Glomerular endothelial cell (primary cell): ENCODE measurements at regions not wholly inside any gene's neighbourhood (a gene's known extent, or its start where the extent isn't known, plus 50 kb on each side); places are given as distances from the start of the nearest gene placed in this dataset.
"Not testable (repeated sequence)": the region's sequence is repeated elsewhere in the genome, so short reads cannot be mapped to it uniquely, and the experiment has no call there.

Experiments
- DNase-seq: peaks from one replicate; pipeline ENCODE4 v3.0.0-alpha.2; 2011; ENCODE audit warnings: low read depth, low spot score; ENCODE audit errors: extremely low read depth

DNA sequence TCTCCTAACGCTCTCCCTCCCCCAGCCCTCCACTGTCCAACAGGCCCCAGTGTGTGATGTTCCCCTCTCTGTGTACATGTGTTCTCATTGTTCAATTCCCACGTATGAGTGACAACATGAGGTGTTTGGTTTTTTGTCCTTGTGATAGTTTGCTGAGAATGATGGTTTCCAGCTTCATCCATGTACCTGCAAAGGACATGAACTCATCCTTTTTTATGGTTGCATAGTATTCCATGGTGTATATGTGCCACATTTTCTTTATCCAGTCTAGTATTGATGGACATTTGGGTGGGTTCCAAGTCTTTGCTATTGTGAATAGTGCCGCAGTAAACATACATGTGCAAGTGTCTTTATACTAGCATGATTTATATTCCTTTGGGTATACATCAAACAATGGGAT lies 347.4 kb downstream of the MAGEE1 start:
- DNase-seq: not testable (repeated sequence)

DNA sequence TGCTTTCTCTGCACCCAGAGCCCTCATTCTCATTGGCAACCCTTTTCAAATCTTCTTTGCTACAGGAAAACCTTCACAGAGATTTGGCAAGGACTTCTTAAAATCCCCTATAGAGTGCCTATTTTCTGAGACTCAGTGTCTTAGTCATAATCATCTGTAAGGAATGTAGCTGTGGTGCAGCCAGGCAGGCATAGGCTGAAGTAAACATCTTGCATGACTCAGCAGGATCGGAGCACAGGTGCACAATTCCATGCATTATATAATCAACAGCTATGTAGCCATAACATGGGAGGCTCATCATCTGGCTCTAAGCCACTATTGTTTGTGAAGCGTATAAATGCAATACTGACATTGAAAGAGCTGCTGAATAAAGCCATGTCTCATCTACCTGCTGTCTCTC lies 368.8 kb downstream of the MAGEE1 start:
- no peak for DNase-seq

DNA sequence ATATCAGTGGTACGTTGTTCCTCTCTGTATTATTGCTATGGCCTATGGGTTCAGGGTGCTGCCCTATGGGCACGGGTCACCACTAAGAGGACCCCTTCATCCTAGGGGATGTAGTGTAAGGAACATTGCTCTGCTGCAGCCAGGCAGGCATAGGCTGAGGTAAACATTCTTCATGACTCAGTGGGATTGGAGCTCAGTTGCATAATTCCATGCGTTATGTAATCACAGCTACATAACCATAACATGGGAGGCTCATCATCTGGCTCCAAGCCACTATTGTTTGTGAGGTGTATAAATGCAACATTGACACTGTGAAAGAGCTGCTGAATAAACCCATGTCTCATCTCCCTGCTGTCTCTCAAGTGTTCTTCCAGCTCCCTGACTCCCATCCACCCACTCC lies 375.2 kb downstream of the MAGEE1 start:
- no peak for DNase-seq

GRCh38 chrX:76815754-76816153 lies 388.2 kb downstream of the MAGEE1 start:
- no peak for DNase-seq

GRCh38 chrX:76817279-76817678 lies 389.8 kb downstream of the MAGEE1 start:
- not testable (repeated sequence) for DNase-seq

DNA sequence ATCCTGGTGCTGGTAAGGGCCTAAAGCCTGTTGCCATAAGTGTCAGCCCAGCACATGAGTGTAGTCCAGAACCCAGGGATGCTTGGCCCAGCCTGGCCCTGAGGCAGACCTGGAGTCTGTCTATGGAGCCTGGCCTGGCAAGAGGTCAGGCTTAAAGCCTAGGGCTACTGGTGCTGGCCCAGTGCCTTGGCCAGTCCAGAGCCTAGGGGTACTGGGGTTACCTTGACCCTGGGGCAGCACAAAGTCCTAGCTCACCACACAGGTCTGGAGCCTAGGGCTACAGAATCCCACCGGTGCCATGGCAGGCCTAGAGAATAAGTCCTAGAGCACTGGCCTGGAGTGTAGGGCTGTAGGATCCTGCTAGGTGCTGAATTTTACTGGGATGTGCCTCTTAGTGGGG lies 393.8 kb downstream of the MAGEE1 start:
- no peak for DNase-seq

DNA sequence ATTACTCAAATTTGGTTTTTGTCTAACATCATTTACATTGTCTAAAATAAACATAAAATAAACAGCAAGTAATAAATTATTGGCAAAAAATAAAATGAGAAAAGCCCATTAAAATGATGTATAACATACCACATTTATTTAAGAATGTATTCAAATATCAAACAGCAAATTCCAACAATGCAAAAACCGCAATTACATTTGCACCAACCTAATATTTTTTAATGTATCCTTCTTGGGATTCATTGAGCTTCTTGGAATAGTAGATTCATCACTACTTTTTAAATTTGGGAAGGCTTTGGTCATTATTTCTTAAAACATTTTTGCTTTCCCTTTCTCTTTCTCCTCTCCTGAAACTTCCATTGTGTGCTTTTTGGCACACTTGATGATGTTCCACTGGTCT lies 400.2 kb downstream of the MAGEE1 start:
- DNase-seq: no peak

- DNase-seq: not testable (repeated sequence)
Measured at GRCh38 chrX:76840902-76841301, 413.4 kb downstream of the MAGEE1 start.

DNA sequence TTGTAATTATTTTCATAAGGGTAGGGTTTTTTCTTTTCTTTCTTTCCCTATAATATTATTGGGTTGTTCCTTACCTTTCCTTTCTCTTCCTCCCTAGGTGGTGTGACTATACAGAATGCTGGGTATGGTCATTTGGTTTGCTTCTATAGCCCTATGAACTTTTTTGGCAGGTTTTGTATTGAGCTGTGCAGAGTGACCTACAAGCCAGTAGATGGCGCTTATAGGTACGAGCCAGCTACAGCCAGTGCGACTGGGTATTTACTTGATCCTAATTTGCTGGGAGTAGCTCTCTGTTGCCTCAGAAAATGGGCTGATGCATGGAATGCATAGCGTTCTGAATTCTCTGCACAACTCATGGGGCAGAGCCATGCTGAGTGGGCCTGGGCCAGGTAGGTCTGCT lies 423.3 kb downstream of the MAGEE1 start:
- DNase-seq: no peak

- no peak for DNase-seq
Measured at GRCh38 chrX:76862509-76862908, 435.0 kb downstream of the MAGEE1 start.

DNA sequence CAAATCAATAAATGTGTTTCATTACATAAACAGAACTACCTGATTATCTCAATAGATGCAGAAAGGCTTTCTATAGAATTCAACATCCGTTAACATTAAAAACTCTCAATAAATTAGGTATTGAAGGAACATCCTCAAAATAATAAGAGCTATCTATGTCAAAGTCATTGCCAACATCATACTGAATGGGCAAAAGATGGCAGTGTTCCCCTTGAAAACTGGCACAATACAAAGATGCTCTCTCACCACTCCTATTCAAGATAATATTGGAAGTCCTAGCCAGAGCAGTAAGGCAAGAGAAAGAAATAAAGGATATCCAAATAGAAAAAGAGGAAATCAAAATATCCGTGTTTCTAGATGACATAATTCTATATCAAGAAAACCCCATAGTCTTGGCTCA lies 466.4 kb downstream of the MAGEE1 start:
- DNase-seq: no peak

DNA sequence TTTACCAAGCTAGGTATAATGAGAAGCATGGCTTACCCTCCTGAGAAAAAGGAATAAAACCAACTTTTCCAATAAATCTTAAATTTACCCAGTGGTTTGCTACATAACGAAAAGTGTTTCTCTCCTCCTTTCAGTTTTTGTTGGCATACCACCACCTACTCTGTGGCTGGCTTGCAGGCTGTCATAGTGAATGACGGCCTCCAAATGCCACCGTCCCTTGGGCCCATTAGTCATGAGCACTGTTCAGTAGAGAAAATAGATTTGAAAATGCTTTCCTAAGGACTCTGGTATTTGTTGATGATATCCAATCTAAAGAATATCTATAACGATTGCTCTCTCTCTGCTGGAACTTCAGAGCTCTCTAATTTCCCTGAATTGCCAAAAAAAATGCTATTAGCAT lies 488.3 kb downstream of the MAGEE1 start:
- DNase-seq: no peak

DNA sequence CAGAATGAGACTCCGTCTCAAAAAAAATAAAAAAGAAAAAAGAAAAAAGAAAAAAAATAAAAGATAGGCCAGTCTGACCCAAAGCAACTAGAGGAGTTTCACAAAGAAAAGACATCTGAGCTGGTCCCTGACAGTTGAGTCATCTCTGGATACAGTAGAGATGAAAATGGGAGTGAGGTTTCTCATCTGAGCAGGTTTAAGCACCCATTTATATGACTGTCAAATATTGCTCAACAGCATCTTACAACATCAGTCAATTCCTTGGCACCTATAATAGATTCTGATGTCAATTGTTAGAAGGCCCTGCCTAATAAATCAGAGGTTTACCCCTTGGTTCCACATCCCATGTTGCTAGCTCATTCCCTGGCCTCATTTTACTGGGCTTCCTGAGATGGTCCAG lies 490.5 kb downstream of the MAGEE1 start:
- DNase-seq: no peak

GRCh38 chrX:76919761-76920160 lies 492.3 kb downstream of the MAGEE1 start:
- DNase-seq: no peak

DNA sequence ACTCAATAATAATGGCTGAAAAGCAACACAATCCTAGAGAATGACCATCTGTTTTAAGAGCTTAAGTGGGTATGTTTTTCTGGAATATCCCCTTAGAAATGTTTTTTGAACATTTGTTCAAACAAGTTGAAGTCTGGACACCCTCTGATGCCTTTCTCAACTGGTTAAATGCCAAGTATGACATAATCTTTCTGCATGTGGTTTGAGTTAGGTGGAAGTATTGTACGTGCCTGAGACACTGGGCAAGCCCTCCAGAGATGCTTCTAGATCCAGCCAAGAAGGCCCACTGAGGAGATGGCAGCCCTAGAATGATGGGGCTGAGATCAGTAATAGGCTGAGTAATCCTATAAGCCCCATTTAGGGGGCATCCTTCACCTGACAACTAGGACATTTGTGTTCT lies 493.1 kb downstream of the MAGEE1 start:
- DNase-seq: no peak

- no peak for DNase-seq
Measured at GRCh38 chrX:76921176-76921575, 493.7 kb downstream of the MAGEE1 start.

DNA sequence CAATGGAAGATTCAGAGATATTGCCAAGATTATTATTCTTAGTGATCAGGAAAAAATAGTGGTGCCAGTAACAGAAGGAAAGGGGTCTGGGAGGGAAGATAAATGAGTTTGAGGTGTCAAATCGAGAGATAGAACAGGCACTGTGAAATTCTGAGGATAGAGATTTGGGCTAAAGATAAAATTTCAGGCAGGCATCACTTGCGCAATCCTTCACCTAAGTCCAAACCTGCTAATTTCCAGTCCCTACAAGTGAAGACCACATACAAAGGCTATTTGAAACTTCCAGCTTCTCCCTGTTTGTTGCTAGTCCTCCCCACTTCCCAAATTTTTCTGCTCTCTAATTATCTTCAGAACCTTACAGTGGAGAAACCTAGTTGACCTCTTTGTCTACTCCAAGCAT lies 494.6 kb downstream of the MAGEE1 start:
- no peak for DNase-seq

- DNase-seq: not testable (repeated sequence)
Measured at GRCh38 chrX:76924616-76925015, 497.1 kb downstream of the MAGEE1 start.

GRCh38 chrX:76931518-76931917 lies 504.0 kb downstream of the MAGEE1 start:
- no peak for DNase-seq

DNA sequence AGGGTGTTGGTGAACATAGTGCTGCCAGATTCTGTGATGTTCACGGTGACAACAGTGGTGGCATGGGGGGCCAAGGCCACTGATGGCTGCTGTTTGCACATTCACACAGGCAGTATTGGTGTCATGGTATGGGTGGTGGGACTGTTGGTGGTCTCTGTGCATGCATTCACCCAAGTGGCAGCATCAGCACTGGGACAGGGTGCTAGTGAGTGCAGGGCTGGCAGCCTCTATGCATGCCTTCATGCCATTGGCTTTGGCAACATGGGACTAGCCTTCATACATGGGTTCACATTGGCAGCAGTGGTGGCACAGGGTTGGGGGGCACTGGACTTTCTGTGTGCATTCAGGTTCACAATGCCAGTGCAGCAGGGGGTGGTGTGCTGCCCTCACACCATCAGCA lies 489.7 kb upstream of the FGF16 start:
- DNase-seq: no peak

GRCh38 chrX:76971393-76972376 lies 475.5 kb upstream of the FGF16 start:
- no peak for DNase-seq

GRCh38 chrX:76977452-76977851 lies 469.7 kb upstream of the FGF16 start:
- DNase-seq: no peak

- DNase-seq: no peak
Measured at GRCh38 chrX:76987381-76987780, 459.8 kb upstream of the FGF16 start.
